CD8-positive, alpha-beta memory T cell (primary cell): ENCODE measurements at regions not wholly inside any gene's neighbourhood (a gene's known extent, or its start where the extent isn't known, plus 50 kb on each side); places are given as distances from the start of the nearest gene placed in this dataset.

Experiments used
- CTCF ChIA-PET: fragments of 350-600 bp; sonication (Branson Sonifier 250); formaldehyde crosslinking; loops from one replicate; lab custom pipeline; 2021; ENCODE audit warnings: antibody characterized with exemption; lab: Charles Lee
- POLR2A ChIA-PET: fragments of 350-600 bp; sonication (Branson Sonifier 250); formaldehyde crosslinking; loops from one replicate; lab custom pipeline; 2021; ENCODE audit warnings: antibody characterized with exemption; lab: Charles Lee
- DNase-seq, 5 donors: peaks; one replicate each; pipeline versions ENCODE4 v3.0.0 to v3.0.0-alpha.2; 2020 to 2022; ENCODE audit warnings: mixed read lengths in 1 of 5
- H3K27ac ChIP-seq: one replicate; pipeline ENCODE4 v1.7.0; 2013; ENCODE audit warnings: low read depth, mild to moderate bottlenecking, low read length, moderate library complexity
- H3K27me3 ChIP-seq: 2 replicates; pipeline ENCODE4 v1.7.0; 2013; ENCODE audit warnings: low read length, mild to moderate bottlenecking; ENCODE audit not compliant: insufficient read depth, poor library complexity, severe bottlenecking
- H3K36me3 ChIP-seq: 2 replicates; pipeline ENCODE4 v1.7.0; 2013; ENCODE audit warnings: mild to moderate bottlenecking, low read length, moderate library complexity; ENCODE audit not compliant: insufficient read depth
- H3K4me1 ChIP-seq: 2 replicates; pipeline ENCODE4 v1.7.0; 2013; ENCODE audit warnings: mild to moderate bottlenecking, low read length, moderate library complexity; ENCODE audit not compliant: insufficient read depth
- H3K4me3 ChIP-seq: 2 replicates; pipeline ENCODE4 v1.7.0; 2013; ENCODE audit warnings: mild to moderate bottlenecking, low read length
- H3K9me3 ChIP-seq: 2 replicates; pipeline ENCODE4 v1.7.0; 2013; ENCODE audit warnings: mild to moderate bottlenecking, low read length
- H3K27ac Mint-ChIP-seq, 8 donors: one replicate each; pipeline ENCODE4 v1.8.0; 2020 to 2021; ENCODE audit warnings: mixed read lengths in 8 of 8, mild to moderate bottlenecking in 6 of 8, inconsistent platforms in 3 of 8, moderate library complexity in 3 of 8
- H3K27me3 Mint-ChIP-seq, 2 donors: one replicate each; pipeline ENCODE4 v1.8.0; 2020 to 2021; ENCODE audit warnings: mixed read lengths in 2 of 2, mild to moderate bottlenecking in 1 of 2, moderate library complexity in 1 of 2
- H3K36me3 Mint-ChIP-seq, 3 donors: one replicate each; pipeline ENCODE4 v1.8.0; 2020 to 2021; ENCODE audit warnings: mixed read lengths in 3 of 3, inconsistent platforms in 1 of 3, mild to moderate bottlenecking in 1 of 3
- H3K4me1 Mint-ChIP-seq, 3 donors: one replicate each; pipeline ENCODE4 v1.8.0; 2020 to 2021; ENCODE audit warnings: mixed read lengths in 3 of 3, inconsistent platforms in 1 of 3, mild to moderate bottlenecking in 1 of 3
- H3K4me3 Mint-ChIP-seq, 7 donors: one replicate each; pipeline ENCODE4 v1.8.0; 2020 to 2021; ENCODE audit warnings: mixed read lengths in 7 of 7, mild to moderate bottlenecking in 6 of 7, moderate library complexity in 4 of 7, inconsistent platforms in 2 of 7
- H3K9me3 Mint-ChIP-seq, 5 donors: one replicate each; pipeline ENCODE4 v1.8.0; 2020 to 2022; ENCODE audit warnings: mixed read lengths in 5 of 5, mild to moderate bottlenecking in 3 of 5, moderate library complexity in 2 of 5, inconsistent platforms in 1 of 5

- Mint-ChIP-seq H3K27ac (no peak overlapping the region), H3K4me3 (no peak overlapping the region), H3K36me3 (no peaks in the 10 kb centered on the region), H3K4me1 (no peaks in the 10 kb centered on the region), H3K27me3 (no peaks in the 10 kb centered on the region), H3K9me3 (peaks cover 0 to 5% (median 2%) of the 10 kb centered on the region in 5 donors)
- DNase-seq = no peak
- Histone ChIP-seq H3K4me1 (no peaks in the 10 kb centered on the region), H3K27me3 (no peaks in the 10 kb centered on the region), H3K4me3 (no peak overlapping the region), H3K36me3 (no peaks in the 10 kb centered on the region), H3K27ac (no peak overlapping the region), H3K9me3 (no peaks in the 10 kb centered on the region)
- ChIA-PET POLR2A (no interaction called here), CTCF (no interaction called here)
These were observed 106.7 kb upstream of the THRB start for GRCh38 chr3:24601066-24601939.

GRCh38 chr3:24604215-24604614, 109.6 kb upstream of the THRB start:
- Mint-ChIP-seq H3K27me3 (no peaks in the 10 kb centered on the region), H3K27ac (no peak overlapping the region), H3K9me3 (peaks cover 0 to 5% (median 2%) of the 10 kb centered on the region in 5 donors), H3K36me3 (no peaks in the 10 kb centered on the region), H3K4me1 (no peaks in the 10 kb centered on the region), H3K4me3 (no peak overlapping the region)
- POLR2A ChIA-PET = no interaction called here
- Histone ChIP-seq H3K36me3 (no peaks in the 10 kb centered on the region), H3K4me3 (no peak overlapping the region), H3K27ac (no peak overlapping the region), H3K9me3 (no peaks in the 10 kb centered on the region), H3K4me1 (no peaks in the 10 kb centered on the region), H3K27me3 (no peaks in the 10 kb centered on the region)
- no peak for DNase-seq
- CTCF ChIA-PET = no interaction called here

GRCh38 chr3:24605511-24606028, 110.9 kb upstream of the THRB start:
- Histone ChIP-seq H3K9me3 (no peaks in the 10 kb centered on the region), H3K4me1 (no peaks in the 10 kb centered on the region), H3K36me3 (no peaks in the 10 kb centered on the region), H3K27ac (no peak overlapping the region), H3K4me3 (no peak overlapping the region), H3K27me3 (no peaks in the 10 kb centered on the region)
- Mint-ChIP-seq H3K4me3 (no peak overlapping the region), H3K27me3 (no peaks in the 10 kb centered on the region), H3K9me3 (peaks cover 0 to 5% (median 2%) of the 10 kb centered on the region in 5 donors), H3K36me3 (no peaks in the 10 kb centered on the region), H3K27ac (no peak overlapping the region), H3K4me1 (no peaks in the 10 kb centered on the region)
- DNase-seq = no peak
- CTCF ChIA-PET = no interaction called here
- POLR2A ChIA-PET = no interaction called here

- Histone ChIP-seq H3K4me1 (no peaks in the 10 kb centered on the region), H3K36me3 (no peaks in the 10 kb centered on the region), H3K4me3 (no peak overlapping the region), H3K9me3 (no peaks in the 10 kb centered on the region), H3K27me3 (no peaks in the 10 kb centered on the region), H3K27ac (no peak overlapping the region)
- Mint-ChIP-seq H3K4me1 (no peaks in the 10 kb centered on the region), H3K27me3 (no peaks in the 10 kb centered on the region), H3K4me3 (no peak overlapping the region), H3K27ac (no peak overlapping the region), H3K36me3 (no peaks in the 10 kb centered on the region), H3K9me3 (peaks cover 0 to 5% (median 2%) of the 10 kb centered on the region in 5 donors)
- ChIA-PET CTCF (no interaction called here), POLR2A (no interaction called here)
- no peak for DNase-seq
These were observed 112.6 kb upstream of the THRB start for GRCh38 chr3:24607281-24607680.

- no peaks in the 10 kb centered on the region for H3K9me3 ChIP-seq
- no peak overlapping the region for H3K27ac Mint-ChIP-seq
These were observed 114.2 kb upstream of the THRB start for GRCh38 chr3:24608701-24609390.

GRCh38 chr3:24614359-24614758, 119.7 kb upstream of the THRB start:
- no peaks in the 10 kb centered on the region for H3K9me3 ChIP-seq
- no peak overlapping the region for H3K4me3 ChIP-seq
- no peaks in the 10 kb centered on the region for H3K4me1 Mint-ChIP-seq
- peaks cover 0 to 7% (median 0%) of the 10 kb centered on the region in 5 donors for H3K9me3 Mint-ChIP-seq
- no peaks in the 10 kb centered on the region for H3K36me3 Mint-ChIP-seq
- no peak overlapping the region for H3K27ac Mint-ChIP-seq
- ChIA-PET POLR2A (no interaction called here), CTCF (no interaction called here)
- H3K27me3 ChIP-seq = no peaks in the 10 kb centered on the region
- H3K36me3 ChIP-seq = no peaks in the 10 kb centered on the region
- no peak for DNase-seq
- H3K27ac ChIP-seq = no peak overlapping the region
- H3K4me1 ChIP-seq = no peaks in the 10 kb centered on the region
- no peaks in the 10 kb centered on the region for H3K27me3 Mint-ChIP-seq
- H3K4me3 Mint-ChIP-seq = no peak overlapping the region

More at GRCh38 chr3:24608701-24609390, 114.2 kb upstream of the THRB start:
- Histone ChIP-seq H3K4me3 (no peak overlapping the region), H3K27me3 (no peaks in the 10 kb centered on the region), H3K36me3 (no peaks in the 10 kb centered on the region), H3K27ac (no peak overlapping the region), H3K4me1 (no peaks in the 10 kb centered on the region)
- Mint-ChIP-seq H3K27me3 (no peaks in the 10 kb centered on the region), H3K36me3 (no peaks in the 10 kb centered on the region), H3K9me3 (peaks cover 0 to 3% (median 2%) of the 10 kb centered on the region in 5 donors), H3K4me3 (no peak overlapping the region), H3K4me1 (no peaks in the 10 kb centered on the region)
- ChIA-PET POLR2A (no interaction called here), CTCF (no interaction called here)
- no peak for DNase-seq

GRCh38 chr3:24615177-24615576, 120.5 kb upstream of the THRB start:
- Mint-ChIP-seq H3K36me3 (no peaks in the 10 kb centered on the region), H3K9me3 (peaks cover 0 to 7% (median 0%) of the 10 kb centered on the region in 5 donors), H3K27ac (no peak overlapping the region), H3K27me3 (no peaks in the 10 kb centered on the region), H3K4me1 (no peaks in the 10 kb centered on the region), H3K4me3 (no peak overlapping the region)
- DNase-seq = no peak
- no peaks in the 10 kb centered on the region for H3K27me3 ChIP-seq
- H3K4me3 ChIP-seq = no peak overlapping the region
- no peak overlapping the region for H3K27ac ChIP-seq
- POLR2A ChIA-PET = no interaction called here
- no peaks in the 10 kb centered on the region for H3K9me3 ChIP-seq
- H3K4me1 ChIP-seq = no peaks in the 10 kb centered on the region
- H3K36me3 ChIP-seq = no peaks in the 10 kb centered on the region
- CTCF ChIA-PET = no interaction called here

GRCh38 chr3:24616110-24616829, 121.6 kb upstream of the THRB start:
- no peak overlapping the region for H3K4me3 Mint-ChIP-seq
- Histone ChIP-seq H3K4me1 (no peaks in the 10 kb centered on the region), H3K4me3 (no peak overlapping the region), H3K27me3 (no peaks in the 10 kb centered on the region), H3K9me3 (no peaks in the 10 kb centered on the region), H3K27ac (no peak overlapping the region), H3K36me3 (no peaks in the 10 kb centered on the region)
- CTCF ChIA-PET = no interaction called here
- no peaks in the 10 kb centered on the region for H3K27me3 Mint-ChIP-seq
- H3K27ac Mint-ChIP-seq = no peak overlapping the region
- H3K36me3 Mint-ChIP-seq = no peaks in the 10 kb centered on the region
- H3K9me3 Mint-ChIP-seq = peaks cover 0 to 7% (median 0%) of the 10 kb centered on the region in 5 donors
- POLR2A ChIA-PET = no interaction called here
- no peak for DNase-seq
- no peaks in the 10 kb centered on the region for H3K4me1 Mint-ChIP-seq
